Caki2 (cell line): ENCODE measurements at regions not wholly inside any gene's neighbourhood (a gene's known extent, or its start where the extent isn't known, plus 50 kb on each side); places are given as distances from the start of the nearest gene placed in this dataset.

Source experiments
- DNase-seq: peaks from one replicate; pipeline ENCODE4 v3.0.0-alpha.2; 2015; ENCODE audit warnings: low read depth
- in situ Hi-C: cut with HindIII; loops from 2 replicates; pipeline ENCODE4 v1.10.0; 2016; ENCODE audit warnings: low sequenced_read_pairs, low pct_unique_long_range_greater_than_20kb, mixed read lengths

- no peak for DNase-seq
- in situ Hi-C loops = no loop called here
Measured at GRCh38 chr1:219782311-219782710, 146.0 kb downstream of the SLC30A10 start.

GRCh38 chr1:219781491-219781890 lies 146.9 kb downstream of the SLC30A10 start:
- DNase-seq = no peak
- in situ Hi-C loops = no loop called here

- no peak for DNase-seq
- in situ Hi-C loops = no loop called here
Measured at GRCh38 chr1:219778793-219779369, 149.5 kb downstream of the SLC30A10 start.

- DNase-seq = no peak
- in situ Hi-C loops = no loop called here
Measured at GRCh38 chr1:219778110-219778509, 150.2 kb downstream of the SLC30A10 start.

GRCh38 chr1:219774386-219774785 lies 154.0 kb downstream of the SLC30A10 start:
- in situ Hi-C loops = no loop called here
- DNase-seq = no peak

- in situ Hi-C loops = no loop called here
- DNase-seq = no peak
Measured at GRCh38 chr1:219773775-219774174, 154.6 kb downstream of the SLC30A10 start.

GRCh38 chr1:219773110-219773509 lies 155.2 kb downstream of the SLC30A10 start:
- in situ Hi-C loops = no loop called here

GRCh38 chr1:219772265-219773036 lies 155.9 kb downstream of the SLC30A10 start:
- in situ Hi-C loops = no loop called here

More at GRCh38 chr1:219773110-219773509, 155.2 kb downstream of the SLC30A10 start:
- DNase-seq = no peak

GRCh38 chr1:219771080-219771479 lies 157.3 kb downstream of the SLC30A10 start:
- in situ Hi-C loops = no loop called here
- DNase-seq = peak; percentile 95

More at GRCh38 chr1:219772265-219773036, 155.9 kb downstream of the SLC30A10 start:
- DNase-seq = no peak

- DNase-seq = no peak
- in situ Hi-C loops = no loop called here
Measured at GRCh38 chr1:219763321-219763720, 150.4 kb upstream of the ZC3H11B start.

GRCh38 chr1:219761208-219761860 lies 148.4 kb upstream of the ZC3H11B start:
- DNase-seq = no peak
- in situ Hi-C loops = no loop called here

GRCh38 chr1:219759095-219759494 lies 146.2 kb upstream of the ZC3H11B start:
- in situ Hi-C loops = no loop called here
- no peak for DNase-seq

GRCh38 chr1:219757890-219758289 lies 145.0 kb upstream of the ZC3H11B start:
- in situ Hi-C loops = no loop called here

GRCh38 chr1:219755234-219755633 lies 142.3 kb upstream of the ZC3H11B start:
- no peak for DNase-seq
- in situ Hi-C loops = no loop called here

More at GRCh38 chr1:219757890-219758289, 145.0 kb upstream of the ZC3H11B start:
- no peak for DNase-seq

- in situ Hi-C loops = no loop called here
Measured at GRCh38 chr1:219754767-219755166, 141.9 kb upstream of the ZC3H11B start.

GRCh38 chr1:219753914-219754313 lies 141.0 kb upstream of the ZC3H11B start:
- DNase-seq = no peak

More at GRCh38 chr1:219754767-219755166, 141.9 kb upstream of the ZC3H11B start:
- no peak for DNase-seq

GRCh38 chr1:219752645-219753044 lies 139.7 kb upstream of the ZC3H11B start:
- in situ Hi-C loops = no loop called here
- no peak for DNase-seq

More at GRCh38 chr1:219753914-219754313, 141.0 kb upstream of the ZC3H11B start:
- in situ Hi-C loops = no loop called here

- in situ Hi-C loops = no loop called here
- no peak for DNase-seq
Measured at GRCh38 chr1:219751870-219752507, 139.1 kb upstream of the ZC3H11B start.

- no peak for DNase-seq
- in situ Hi-C loops = no loop called here
Measured at GRCh38 chr1:219749370-219749769, 136.5 kb upstream of the ZC3H11B start.
